Head of caudate nucleus (tissue), 42 donors: ENCODE measurements at regions not wholly inside any gene's neighbourhood (a gene's known extent, or its start where the extent isn't known, plus 50 kb on each side); places are given as distances from the start of the nearest gene placed in this dataset.
"Not testable (repeated sequence)": the region's sequence is repeated elsewhere in the genome, so short reads cannot be mapped to it uniquely, and the experiment has no call there.

Experiments
- DNase-seq, 42 donors: peaks; one replicate each; pipeline versions ENCODE4 v3.0.0 to v3.0.0-alpha.2; 2020 to 2021; ENCODE audit warnings: mixed read lengths in 7 of 42
- intact Hi-C: fragments of 100-400 bp; cut with DNase I; formaldehyde crosslinking; loops from one replicate; pipeline ENCODE4 v1.15.0; 2022

DNA sequence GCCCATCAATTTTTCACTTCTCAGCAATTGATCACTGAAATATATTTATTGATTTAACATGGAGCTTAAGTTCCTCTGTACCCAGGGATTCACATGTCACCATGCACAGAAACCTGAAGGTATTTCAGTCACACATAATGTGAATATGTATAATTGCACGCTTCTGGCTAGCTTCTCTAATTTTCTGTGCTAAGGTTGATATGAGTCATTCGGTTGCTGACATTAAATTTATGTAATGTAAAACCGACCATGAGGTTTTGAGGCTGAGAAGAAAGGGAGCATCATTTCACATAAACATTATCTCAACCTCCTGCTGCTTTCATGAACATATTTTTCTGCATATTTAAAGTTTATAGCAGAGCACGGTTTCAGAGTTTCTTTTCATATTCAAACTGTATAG, 381.0 kb upstream of the TPK1 start:
- intact Hi-C loops: no loop called here

DNA sequence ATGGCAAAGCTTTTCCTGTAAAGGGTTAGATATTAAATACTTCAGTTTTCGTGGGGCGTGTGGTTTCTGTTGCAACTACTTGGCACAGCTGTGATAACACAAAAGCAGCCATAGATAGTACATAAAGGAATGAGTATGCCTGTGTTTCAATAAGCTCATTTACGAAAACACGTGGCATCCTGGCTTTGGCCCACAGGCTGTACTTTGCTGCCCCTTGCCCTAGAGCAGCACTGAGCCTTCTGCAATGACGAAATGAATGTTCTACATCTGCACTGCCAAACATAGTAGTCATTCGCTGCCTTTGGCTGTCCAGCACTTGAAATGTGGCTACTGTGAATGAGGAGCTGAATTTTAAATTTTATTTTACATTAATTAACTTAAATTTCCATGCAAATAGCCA, 376.2 kb upstream of the TPK1 start:
- DNase-seq: peak in 40 of 42 donors; percentile 3 to 79 (median 40)
- intact Hi-C loops: no loop called here

More for the DNA sequence above, 381.0 kb upstream of the TPK1 start:
- no peak for DNase-seq

DNA sequence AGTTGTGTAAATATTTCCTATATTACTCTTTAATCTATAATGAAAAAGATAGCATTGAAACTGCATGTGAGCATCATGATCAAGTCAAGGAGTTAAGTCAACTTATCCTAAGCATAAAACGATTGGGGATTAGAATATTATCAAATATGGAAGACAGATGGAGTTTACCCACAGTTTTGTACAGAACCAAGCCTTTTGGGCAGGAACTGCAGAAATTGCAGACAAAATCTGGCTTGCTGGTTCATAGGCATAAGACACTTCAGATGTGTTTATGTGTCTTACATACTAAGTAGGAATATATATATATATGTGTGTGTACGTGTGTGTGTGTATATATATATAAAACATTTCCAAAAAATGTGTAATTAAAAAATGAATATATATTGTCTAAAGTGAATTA, 375.4 kb upstream of the TPK1 start:
- no peak for DNase-seq
- intact Hi-C loops: no loop called here

- intact Hi-C loops: no loop called here
- DNase-seq: no peak
These were observed 358.1 kb upstream of the TPK1 start for GRCh38 chr7:145193951-145194350.

GRCh38 chr7:145184956-145185355, 349.1 kb upstream of the TPK1 start:
- DNase-seq: no peak
- intact Hi-C loops: no loop called here

DNA sequence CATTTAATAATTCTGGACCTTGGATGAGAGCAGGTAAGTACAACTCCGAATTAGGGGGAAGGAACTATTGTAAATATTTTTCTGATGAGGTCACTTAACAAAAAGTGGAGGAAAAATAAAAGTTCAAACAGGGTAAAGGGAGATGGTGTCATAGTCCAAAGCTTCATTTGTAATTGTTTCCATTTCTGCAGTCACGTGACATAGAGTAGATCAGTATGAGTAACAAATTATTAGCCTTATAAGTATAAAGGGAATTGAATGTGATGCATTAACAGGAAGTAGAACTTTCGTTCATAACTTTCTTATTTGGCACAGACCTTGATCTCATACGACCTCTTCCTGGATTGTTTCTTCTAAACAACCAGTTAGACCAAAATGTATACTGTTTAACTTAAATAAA, 347.2 kb upstream of the TPK1 start:
- intact Hi-C loops: no loop called here
- no peak for DNase-seq

GRCh38 chr7:145175366-145175765, 339.5 kb upstream of the TPK1 start:
- intact Hi-C loops: no loop called here
- no peak for DNase-seq

DNA sequence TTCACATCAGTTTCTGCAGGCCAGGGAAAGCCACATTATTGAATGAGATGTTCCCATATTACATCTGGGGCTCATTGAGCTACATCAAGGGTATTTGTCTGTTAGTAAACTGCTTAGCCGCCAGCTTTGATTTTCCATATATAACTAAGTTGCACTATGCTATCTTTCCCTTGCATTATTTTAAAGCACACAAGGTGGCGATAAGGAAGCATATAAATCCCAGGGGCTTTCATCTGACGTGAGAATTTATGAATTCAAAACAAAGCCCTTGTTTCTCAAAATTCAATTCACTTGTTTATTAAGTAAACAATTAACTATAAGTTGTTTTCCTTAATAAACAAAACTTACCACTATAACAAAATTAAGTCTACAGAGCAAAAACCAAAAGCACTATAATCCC, 334.1 kb upstream of the TPK1 start:
- no peak for DNase-seq
- intact Hi-C loops: no loop called here

DNA sequence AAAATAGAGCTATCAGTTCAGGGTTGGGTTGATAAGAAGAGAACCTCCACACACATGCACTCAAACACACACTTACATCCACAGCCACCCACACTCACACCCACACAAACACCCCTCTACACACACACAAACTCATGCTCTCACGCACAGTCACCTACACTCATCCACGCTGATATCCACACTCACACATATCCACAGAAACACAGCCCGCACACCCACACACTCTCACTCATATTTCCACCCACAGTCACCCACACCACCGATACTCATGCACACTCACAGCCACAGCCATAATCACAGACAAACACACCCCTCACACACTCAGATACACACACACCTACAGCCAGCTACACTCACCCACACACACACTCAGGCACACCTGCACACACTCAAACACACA, 333.0 kb upstream of the TPK1 start:
- peak in 5 of 42 donors; percentile 9 to 27 (median 13) for DNase-seq
- intact Hi-C loops: no loop called here

DNA sequence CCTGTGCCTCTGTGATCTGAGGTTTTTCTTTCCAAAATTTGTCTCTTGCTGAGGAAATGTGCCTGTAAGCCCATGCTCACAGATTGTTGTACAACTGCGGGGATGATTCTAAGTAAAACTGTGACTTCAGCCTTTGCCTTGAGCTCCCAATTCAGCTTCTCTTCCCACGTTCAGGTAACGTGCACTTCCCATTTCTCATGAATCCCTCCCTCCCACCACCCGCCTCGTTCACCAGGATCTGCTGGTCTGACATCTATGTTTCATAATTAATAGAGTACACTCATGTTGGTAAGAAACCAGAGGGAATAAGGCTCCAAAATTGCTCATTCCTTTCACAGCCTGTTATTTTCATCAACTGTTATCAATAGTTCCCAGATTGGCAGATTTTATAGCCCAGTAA, 332.6 kb upstream of the TPK1 start:
- intact Hi-C loops: no loop called here
- DNase-seq: peak in 41 of 42 donors; percentile 13 to 86 (median 49)

GRCh38 chr7:145156834-145157233, 321.0 kb upstream of the TPK1 start:
- DNase-seq: no peak

GRCh38 chr7:145152589-145152988, 316.7 kb upstream of the TPK1 start:
- DNase-seq: no peak
- intact Hi-C loops: no loop called here

More at GRCh38 chr7:145156834-145157233, 321.0 kb upstream of the TPK1 start:
- intact Hi-C loops: no loop called here

- DNase-seq: no peak
- intact Hi-C loops: no loop called here
These were observed 315.8 kb upstream of the TPK1 start for GRCh38 chr7:145151676-145152075.

- no peak for DNase-seq
- intact Hi-C loops: no loop called here
These were observed 312.0 kb upstream of the TPK1 start for GRCh38 chr7:145147865-145148264.

GRCh38 chr7:145143685-145144084, 307.8 kb upstream of the TPK1 start:
- DNase-seq: no peak
- intact Hi-C loops: no loop called here

GRCh38 chr7:145134377-145134776, 298.5 kb upstream of the TPK1 start:
- intact Hi-C loops: no loop called here

DNA sequence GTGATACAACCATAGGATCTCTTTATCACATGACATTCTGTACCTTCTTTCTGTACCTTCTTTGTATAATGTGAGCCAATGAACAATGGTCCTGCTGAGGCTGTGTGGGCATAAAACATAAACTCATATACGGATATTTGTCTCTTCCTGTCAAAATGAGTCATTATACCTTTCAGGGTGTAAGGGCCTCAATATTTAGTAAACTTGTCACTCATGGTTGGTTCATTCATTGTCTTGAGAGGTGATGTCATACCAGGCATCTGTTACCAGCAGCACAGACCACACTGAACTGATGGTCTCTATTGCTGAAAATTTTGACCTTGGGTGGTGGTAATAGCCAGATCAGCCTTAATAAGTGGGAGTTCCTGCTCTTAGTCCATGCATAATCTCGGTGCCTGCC, 287.6 kb upstream of the TPK1 start:
- DNase-seq: no peak
- intact Hi-C loops: no loop called here

More at GRCh38 chr7:145134377-145134776, 298.5 kb upstream of the TPK1 start:
- no peak for DNase-seq

DNA sequence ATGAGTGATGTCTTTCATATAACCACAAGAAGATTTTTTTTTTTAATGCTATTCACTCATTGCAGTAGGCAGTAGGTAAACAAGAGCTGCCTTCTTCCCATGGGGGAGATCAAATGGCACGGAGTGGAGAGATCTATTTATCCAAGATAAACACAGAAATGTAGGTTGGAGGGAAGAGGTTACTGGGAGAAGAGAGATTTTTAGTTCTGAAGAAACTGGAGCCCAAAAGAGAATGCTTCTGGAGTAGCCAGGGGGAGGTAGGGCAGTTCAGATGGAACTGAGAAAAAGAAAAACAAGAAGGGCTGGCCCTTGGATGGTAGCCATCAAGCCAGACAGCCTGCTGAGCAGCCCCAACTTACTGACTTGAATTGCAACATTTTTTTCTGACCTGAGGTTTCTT, 270.1 kb upstream of the TPK1 start:
- DNase-seq: no peak
- intact Hi-C loops: no loop called here

DNA sequence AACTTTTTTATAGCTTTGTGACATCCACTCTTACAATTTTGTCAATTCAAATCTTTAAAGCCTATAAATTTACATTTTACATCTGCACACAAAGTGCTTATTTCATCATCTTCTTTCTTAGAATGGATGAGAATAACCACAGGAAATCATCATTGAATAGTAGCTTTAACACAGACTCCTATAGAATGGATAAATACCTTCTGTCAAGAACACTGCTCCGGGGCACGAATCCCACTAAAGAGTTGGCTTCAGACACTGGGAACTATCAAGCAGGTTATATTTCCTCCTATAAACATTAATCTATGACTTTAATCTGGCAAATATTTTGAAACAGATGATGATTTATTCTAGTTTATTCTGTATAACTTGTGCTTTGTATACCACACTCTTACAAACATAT, 269.7 kb upstream of the TPK1 start:
- intact Hi-C loops: no loop called here
- no peak for DNase-seq

GRCh38 chr7:145104400-145104799, 268.5 kb upstream of the TPK1 start:
- intact Hi-C loops: no loop called here
- no peak for DNase-seq

GRCh38 chr7:145102199-145102598, 266.3 kb upstream of the TPK1 start:
- intact Hi-C loops, DNase-seq: not testable (repeated sequence)

DNA sequence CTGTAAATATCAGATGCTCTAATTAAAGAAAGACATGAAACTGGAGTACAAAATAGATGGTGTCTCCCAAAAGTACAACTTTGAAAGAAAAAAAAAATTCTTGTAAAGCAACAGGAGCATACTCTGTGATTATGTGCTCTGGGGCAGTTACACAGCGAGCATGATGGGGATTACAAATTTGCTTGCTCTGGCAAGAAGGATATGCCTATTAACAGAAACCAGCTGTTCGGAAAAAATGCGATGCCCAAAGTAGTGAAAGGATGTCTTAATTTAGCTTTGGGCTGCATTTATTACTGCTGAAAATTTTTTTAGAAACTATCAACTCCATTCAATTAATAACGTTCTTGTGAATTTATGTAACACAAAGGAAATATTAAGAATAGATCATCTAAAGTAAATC, 256.9 kb upstream of the TPK1 start:
- intact Hi-C loops: no loop called here

More for the DNA sequence above, 256.9 kb upstream of the TPK1 start:
- DNase-seq: no peak
